HepG2 (cell line): ENCODE measurements at regions not wholly inside any gene's neighbourhood (a gene's known extent, or its start where the extent isn't known, plus 50 kb on each side); places are given as distances from the start of the nearest gene placed in this dataset.

Source experiments
- ATAC-seq: fragments of 200-7000 bp; cut with Tn5 transposase; 3 replicates; pipeline ENCODE4 v1.9.1; 2020; ENCODE audit warnings: mild to moderate bottlenecking, moderate library complexity
- BruUV-seq: library from RNA; stranded (reverse); fragments of 400-500 nt; replicated peaks from 2 replicates; lab custom pipeline; 2021; lab: Mats Ljungman, UMichigan
- CTCF ChIA-PET: fragments of 300-600 bp; formaldehyde crosslinking; extraction: SDS; loops from one replicate; lab custom pipeline; 2021; ENCODE audit warnings: low total read pairs, inconsistent platforms, low intra/inter-chr PET ratio; lab: Yijun Ruan, JAX
- POLR2A ChIA-PET: fragments of 350-600 bp; sonication (Branson Sonifier 250); formaldehyde crosslinking; loops from one replicate; lab custom pipeline; 2020; ENCODE audit warnings: antibody characterized with exemption, inconsistent platforms; lab: Yijun Ruan, JAX
- DNase-seq: peaks from one replicate; pipeline ENCODE4 v3.0.0-alpha.2; 2015; ENCODE audit warnings: low spot score
- FAIRE-seq: peaks from 3 replicates; lab custom pipeline; 2011; peaks lifted over from hg19 to GRCh38; lab: Jason Lieb, UNC
- H2AFZ ChIP-seq: one replicate; pipeline ENCODE4 v1.6.1; 2011; ENCODE audit warnings: low read length, inconsistent platforms
- H3K27ac ChIP-seq: fragments of 300-600 bp; 3 replicates; pipeline ENCODE4 v1.8.0; 2011; ENCODE audit warnings: mixed run types, mild to moderate bottlenecking, mixed read lengths, low read length, inconsistent platforms; ENCODE audit not compliant: insufficient read depth; ENCODE audit errors: extremely low read length
- H3K27me3 ChIP-seq, 2 experiments: fragments of 200-600 bp in 1 of 2; 2 replicates in 1 of 2; 3 replicates in 1 of 2; pipeline versions ENCODE4 v1.6.0 to v1.8.0; 2011; ENCODE audit warnings: low read length in 2 of 2, mild to moderate bottlenecking in 2 of 2, moderate library complexity in 2 of 2, inconsistent platforms in 1 of 2; ENCODE audit not compliant: insufficient read depth in 2 of 2, control insufficient read depth in 1 of 2
- H3K36me3 ChIP-seq, 2 experiments: fragments of 200-600 bp in 1 of 2; replicated peaks in 1 of 2; 2 replicates in 1 of 2; 3 replicates in 1 of 2; pipeline versions ENCODE4 v1.5.1 to v1.8.0; 2011; ENCODE audit warnings: low read length in 2 of 2, inconsistent platforms in 1 of 2; ENCODE audit not compliant: insufficient read depth in 2 of 2, control insufficient read depth in 1 of 2
- H3K4me1 ChIP-seq: 2 replicates; pipeline ENCODE4 v1.5.1; 2012; ENCODE audit warnings: low read length, inconsistent platforms; ENCODE audit not compliant: insufficient read depth
- H3K4me2 ChIP-seq: 2 replicates; pipeline ENCODE4 v1.6.0; 2011; ENCODE audit warnings: low read depth, low read length, inconsistent platforms
- H3K4me3 ChIP-seq, 3 experiments: fragments of 200-600 bp in 1 of 3; sonication (generic), shearing (Covaris generic) in 1 of 3; replicated peaks in 1 of 3; 2 replicates each; pipeline ENCODE4 v1.5.1; 2011 to 2016; ENCODE audit warnings: low read length in 3 of 3, inconsistent platforms in 2 of 3, low read depth in 2 of 3, mild to moderate bottlenecking in 2 of 3, control low read depth in 1 of 3, mixed read lengths in 1 of 3; ENCODE audit not compliant: insufficient read depth in 1 of 3
- H3K79me2 ChIP-seq: one replicate; pipeline ENCODE4 v1.6.1; 2011; ENCODE audit warnings: low read length, inconsistent platforms; ENCODE audit not compliant: insufficient read depth
- H3K9ac ChIP-seq: 2 replicates; pipeline ENCODE4 v1.6.0; 2011; ENCODE audit warnings: mild to moderate bottlenecking, low read depth, low read length, inconsistent platforms; ENCODE audit not compliant: insufficient read depth
- H3K9me3 ChIP-seq: 2 replicates; pipeline ENCODE4 v1.5.1; 2012; ENCODE audit warnings: mild to moderate bottlenecking, low read length
- H4K20me1 ChIP-seq: 2 replicates; pipeline ENCODE4 v1.6.0; 2011; ENCODE audit warnings: inconsistent platforms, mild to moderate bottlenecking, low read length, moderate library complexity; ENCODE audit not compliant: insufficient read depth
- ATF7 ChIP-seq, 2 experiments: fragments of 450-650 bp in 1 of 2; sonication (generic) in 1 of 2; formaldehyde crosslinking in 1 of 2; IDR thresholded peaks; 2 replicates each; pipeline versions ENCODE4 v1.4.0 to v1.6.1; 2016 to 2020; ENCODE audit warnings: antibody characterized with exemption in 1 of 2, mild to moderate bottlenecking in 1 of 2, missing genetic modification reagents in 1 of 2
- CEBPB ChIP-seq: IDR thresholded peaks from 2 replicates; pipeline ENCODE4 v1.6.1; 2011; ENCODE audit warnings: low read depth, low read length, improper control_type of control experiment, borderline replicate concordance
- CREB1 ChIP-seq, 2 experiments: fragments of 450-650 bp in 1 of 2; IDR thresholded peaks; 2 replicates each; pipeline ENCODE4 v1.6.1; 2016 to 2017; ENCODE audit warnings: control low read depth in 1 of 2, mild to moderate bottlenecking in 1 of 2, missing compliant biosample characterization in 1 of 2, missing genetic modification characterization in 1 of 2
- SRY ChIP-seq: sonication (generic); formaldehyde crosslinking; IDR thresholded peaks from 2 replicates; pipeline ENCODE4 v1.8.0; 2022; ENCODE audit warnings: mild to moderate bottlenecking, missing genetic modification reagents
- WGBS: methylation state at CpG from one replicate; pipeline ENCODE4 v1.1.6; 2017; ENCODE audit warnings: low lambda C conversion rate; 5-methylcytosine and 5-hydroxymethylcytosine counted together
- in situ Hi-C: cut with HindIII; loops from 2 replicates; pipeline ENCODE4 v1.10.0; 2017; ENCODE audit warnings: low pct_unique_long_range_greater_than_20kb; ENCODE audit not compliant: extremely low pct_ligation_motif_present
- intact Hi-C: fragments of 100-400 bp; cut with micrococcal nuclease; formaldehyde crosslinking; loops from one replicate; pipeline ENCODE4 v1.10.0; 2022; ENCODE audit not compliant: unreplicated experiment
- TF ChIP-seq, protein P1 (sequence below): sonication (generic); formaldehyde crosslinking; IDR thresholded peaks from 2 replicates; pipeline ENCODE4 v1.4.0; 2020; ENCODE audit warnings: missing genetic modification reagents

DNA sequence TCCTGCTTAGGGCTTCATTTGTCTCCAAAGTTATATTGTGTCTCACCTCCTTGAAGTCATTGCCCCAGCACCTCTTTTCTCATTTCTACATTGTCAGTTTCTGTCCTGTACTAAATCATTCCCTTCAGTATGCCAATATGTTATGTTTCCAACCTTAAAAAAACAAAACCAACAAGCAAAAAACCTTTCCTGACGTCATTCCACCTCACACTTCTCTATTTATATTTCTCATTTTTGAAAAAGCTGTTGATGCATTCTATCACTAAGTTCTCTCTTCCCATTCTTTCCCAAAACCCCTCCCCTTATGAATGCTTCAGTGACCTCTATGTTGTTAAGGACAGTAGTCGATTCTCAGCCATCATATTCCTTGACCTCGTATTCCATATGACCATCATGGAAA lies 98.7 kb upstream of the ARHGAP24 start:
- H3K27me3 ChIP-seq = no peaks in the 10 kb centered on the region
- H3K9ac ChIP-seq = no peak overlapping the region
- no peaks in the 10 kb centered on the region for H3K9me3 ChIP-seq
- intact Hi-C loops (no loop called here), in situ Hi-C loops (loop anchor here (10.0 kb wide), 1 partner anchor 231 kb away; no protein-coding TSS in a partner anchor)
- no peak for DNase-seq
- no peak for FAIRE-seq
- H4K20me1 ChIP-seq = no peaks in the 10 kb centered on the region
- ATAC-seq = no peak
- H3K4me2 ChIP-seq = no peak overlapping the region
- no peaks in the 10 kb centered on the region for H3K79me2 ChIP-seq
- H3K4me3 ChIP-seq = no peak overlapping the region
- H3K4me1 ChIP-seq = no peaks in the 10 kb centered on the region
- TF ChIP-seq CREB1 (IDR thresholded peaks at IDR 0.05) (peak; percentile 75), CREB1 (CRISPR knock-in tag; IDR thresholded peaks at IDR 0.05) (no peak), ATF7 (IDR thresholded peaks at IDR 0.05) (peak; percentile 73), ATF7 (CRISPR knock-in tag; IDR thresholded peaks at IDR 0.05) (no peak)
- TF ChIP-seq, protein P1, sequence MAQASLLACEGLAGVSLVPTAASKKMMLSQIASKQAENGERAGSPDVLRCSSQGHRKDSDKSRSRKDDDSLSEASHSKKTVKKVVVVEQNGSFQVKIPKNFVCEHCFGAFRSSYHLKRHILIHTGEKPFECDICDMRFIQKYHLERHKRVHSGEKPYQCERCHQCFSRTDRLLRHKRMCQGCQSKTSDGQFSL = no peak
- 0% methylated on average over 3 of the region's 3 CpGs for WGBS
- ChIA-PET POLR2A (no interaction called here), CTCF (no interaction called here)
- H3K27ac ChIP-seq = no peak overlapping the region
- H2AFZ ChIP-seq = no peak overlapping the region
- BruUV-seq = no TSS peak
- H3K36me3 ChIP-seq = no peaks in the 10 kb centered on the region

DNA sequence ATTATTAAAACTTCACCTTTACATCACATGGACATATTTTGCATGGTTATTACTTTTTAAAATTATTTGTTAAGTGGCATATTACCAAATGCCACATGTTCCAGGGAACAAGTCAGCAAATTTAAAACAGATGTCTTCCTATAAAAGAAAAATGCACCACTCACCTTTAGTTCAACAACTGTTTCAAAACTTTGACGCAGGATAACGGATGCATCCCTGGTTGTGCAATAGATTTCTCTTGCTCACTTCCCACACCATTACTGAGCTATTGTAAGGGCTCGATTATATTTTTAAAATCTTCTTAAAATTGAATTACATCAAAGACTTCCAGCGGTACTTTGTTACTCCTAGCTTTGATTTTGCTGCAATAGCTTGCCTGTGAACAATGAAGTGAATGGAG lies 93.0 kb upstream of the ARHGAP24 start:
- in situ Hi-C loops (no loop called here), intact Hi-C loops (no loop called here)
- ATAC-seq (no peak), FAIRE-seq (no peak), DNase-seq (no peak)
- no peaks in the 10 kb centered on the region for H3K4me1 ChIP-seq
- no peak overlapping the region for H3K9ac ChIP-seq
- H3K27me3 ChIP-seq = no peaks in the 10 kb centered on the region
- no peaks in the 10 kb centered on the region for H4K20me1 ChIP-seq
- ChIA-PET POLR2A (no interaction called here), CTCF (no interaction called here)
- H3K4me3 ChIP-seq = no peak overlapping the region
- no peaks in the 10 kb centered on the region for H3K79me2 ChIP-seq
- no peak overlapping the region for H2AFZ ChIP-seq
- H3K27ac ChIP-seq = no peak overlapping the region
- no peaks in the 10 kb centered on the region for H3K9me3 ChIP-seq
- WGBS = 2% methylated on average over 4 of the region's 4 CpGs
- no peaks in the 10 kb centered on the region for H3K36me3 ChIP-seq
- no TSS peak for BruUV-seq
- TF ChIP-seq CEBPB (0 out of 2 replicates have a peak, but pooled peaks have one; percentile 24), SRY (CRISPR knock-in tag) (no peak)
- TF ChIP-seq, all 625 proteins: peak for 1
- no peak overlapping the region for H3K4me2 ChIP-seq
